HepG2 (cell line): ENCODE measurements at regions not wholly inside any gene's neighbourhood (a gene's known extent, or its start where the extent isn't known, plus 50 kb on each side); places are given as distances from the start of the nearest gene placed in this dataset.

Source experiments
- BRD4 ChIP-seq: sonication (generic); formaldehyde crosslinking; IDR thresholded peaks from 2 replicates; pipeline ENCODE4 v1.4.0; 2020; ENCODE audit warnings: missing genetic modification reagents
- HNF1B ChIP-seq: sonication (generic); formaldehyde crosslinking; IDR thresholded peaks from 2 replicates; pipeline ENCODE4 v1.5.1; 2020; ENCODE audit warnings: mild to moderate bottlenecking, moderate library complexity, missing genetic modification reagents
- MXI1 ChIP-seq: IDR thresholded peaks from 3 replicates; pipeline ENCODE4 v1.6.1; 2012; ENCODE audit warnings: low read depth, low read length, inconsistent platforms, borderline replicate concordance
- PHF8 ChIP-seq: sonication (generic); formaldehyde crosslinking; IDR thresholded peaks from 2 replicates; pipeline ENCODE4 v1.5.0; 2020; ENCODE audit warnings: missing genetic modification reagents
- SRF ChIP-seq: IDR thresholded peaks from 2 replicates; pipeline ENCODE4 v1.6.1; 2011; ENCODE audit warnings: mild to moderate bottlenecking, low read depth, low read length, moderate library complexity
- TAF1 ChIP-seq: sonication (generic); formaldehyde crosslinking; IDR thresholded peaks from 2 replicates; pipeline ENCODE4 v1.4.0; 2020; ENCODE audit warnings: missing genetic modification reagents
- ZNF18 ChIP-seq: sonication (generic); formaldehyde crosslinking; IDR thresholded peaks from 2 replicates; pipeline ENCODE4 v1.8.0; 2022; ENCODE audit warnings: mild to moderate bottlenecking, missing genetic modification reagents; ENCODE audit not compliant: insufficient replicate concordance
- ZNF274 ChIP-seq: sonication (generic); formaldehyde crosslinking; IDR thresholded peaks from 2 replicates; pipeline ENCODE4 v1.5.1; 2020; ENCODE audit warnings: mild to moderate bottlenecking, missing genetic modification reagents
- ZNF607 ChIP-seq: sonication (generic); formaldehyde crosslinking; IDR thresholded peaks from 2 replicates; pipeline ENCODE4 v1.5.1; 2020; ENCODE audit warnings: missing genetic modification reagents, mild to moderate bottlenecking, borderline replicate concordance

GRCh38 chr2:105953942-105954341 is 209.2 kb downstream of the NCK2 start:
- no peak for TF ChIP-seq MXI1
- no peak for TF ChIP-seq HNF1B
- no peak for TF ChIP-seq PHF8
- TF ChIP-seq SRF, result no peak
- TF ChIP-seq TAF1 (CRISPR knock-in tag), result no peak
- no peak for TF ChIP-seq BRD4 (CRISPR knock-in tag)
- no peak for TF ChIP-seq ZNF274 (CRISPR knock-in tag)
- no peak for TF ChIP-seq ZNF18 (CRISPR knock-in tag)
- no peak for TF ChIP-seq ZNF607
